ENCODE measurements at regions not wholly inside any gene's neighbourhood (a gene's known extent, or its start where the extent isn't known, plus 50 kb on each side); places are given as distances from the start of the nearest gene placed in this dataset.
"Not testable (repeated sequence)": the region's sequence is repeated elsewhere in the genome, so short reads cannot be mapped to it uniquely, and the experiment has no call there.

- not testable (repeated sequence) for H2BK15ac ChIP-seq (ENCODE audit: low read depth, low read length); H4K91ac ChIP-seq (ENCODE audit: insufficient read length, low read depth, low read length); H3T11ph ChIP-seq (ENCODE audit: low read length)
Measured at GRCh38 chr14:19163891-19164290, 196.7 kb downstream of the POTEM start.

GRCh38 chr14:19164426-19164825, 197.2 kb downstream of the POTEM start:
- not testable (repeated sequence) for H3K27me3 Mint-ChIP-seq (ENCODE audit: low read depth); H2BK120ac ChIP-seq (ENCODE audit: low read depth, low read length, poor library complexity, severe bottlenecking); H3K4me1 ChIP-seq (ENCODE audit: insufficient read depth, low read length); H3K56ac ChIP-seq (ENCODE audit: insufficient read length, low read depth, low read length); H3K79me1 ChIP-seq (ENCODE audit: insufficient read depth, low read depth, low read length, poor library complexity, severe bottlenecking); DNase-seq; H4K20me1 ChIP-seq (ENCODE audit: control insufficient read depth, insufficient read depth, insufficient read length); H2BK12ac ChIP-seq (ENCODE audit: insufficient read length, low read depth, low read length); H3K18ac ChIP-seq (ENCODE audit: insufficient read length, low read depth, low read length); H4K8ac ChIP-seq (replicated peaks; ENCODE audit: insufficient read length, low read depth, low read length); H4K5ac ChIP-seq (ENCODE audit: insufficient read length, low read depth, low read length); H3K27ac Mint-ChIP-seq; H2AK5ac ChIP-seq (ENCODE audit: insufficient read length, low read length); H2BK5ac ChIP-seq (ENCODE audit: insufficient read length, low read length); H3K14ac ChIP-seq (ENCODE audit: insufficient read depth, low read length); H3K4me2 ChIP-seq (ENCODE audit: insufficient read depth, insufficient read length, low read length); H3K23ac ChIP-seq (ENCODE audit: insufficient read length, low read depth, low read length); H3K4ac ChIP-seq (ENCODE audit: low read depth, low read length); H3K27ac ChIP-seq (ENCODE audit: insufficient read length, low read depth, low read length); H3K23me2 ChIP-seq (ENCODE audit: insufficient read length, low read depth, low read length, poor library complexity, severe bottlenecking); H3T11ph ChIP-seq (ENCODE audit: low read length); H2AFZ ChIP-seq (ENCODE audit: low read length); H3K4me1 Mint-ChIP-seq; H3K79me2 ChIP-seq (ENCODE audit: insufficient read depth, low read length); H3K4me3 Mint-ChIP-seq; H4K91ac ChIP-seq (ENCODE audit: insufficient read length, low read depth, low read length); H3K27me3 ChIP-seq (ENCODE audit: insufficient read depth, low read length); H2BK20ac ChIP-seq (ENCODE audit: low read depth, low read length, poor library complexity, severe bottlenecking); H2BK15ac ChIP-seq (ENCODE audit: low read depth, low read length); H3K9ac ChIP-seq (ENCODE audit: extremely low read depth, insufficient read length, low read length)
- H3K9me3 ChIP-seq (ENCODE audit: control insufficient read depth, low read depth, low read length), result peaks cover 42% of the 10 kb centered on the region
- no CpG with 5 or more reads among the region's 1 CpG for WGBS (ENCODE audit: extremely low coverage, insufficient read length, low lambda C conversion rate)
- H3K9me3 Mint-ChIP-seq, result peaks cover 48 to 51% of the 10 kb centered on the region in 2 experiments
- H3K36me3 Mint-ChIP-seq (ENCODE audit: insufficient read depth in 1 of 3, low read depth in 3 of 3), result peaks cover 0 to 16% (median 8%) of the 10 kb centered on the region in 3 experiments; a peak in 5 of 7 replicates

More at GRCh38 chr14:19163891-19164290, 196.7 kb downstream of the POTEM start:
- H3K4me1 Mint-ChIP-seq; H3K79me1 ChIP-seq (ENCODE audit: insufficient read depth, low read depth, low read length, poor library complexity, severe bottlenecking); H4K8ac ChIP-seq (replicated peaks; ENCODE audit: insufficient read length, low read depth, low read length); H3K9ac ChIP-seq (ENCODE audit: extremely low read depth, insufficient read length, low read length); H3K4me2 ChIP-seq (ENCODE audit: insufficient read depth, insufficient read length, low read length); H2BK120ac ChIP-seq (ENCODE audit: low read depth, low read length, poor library complexity, severe bottlenecking); H3K4ac ChIP-seq (ENCODE audit: low read depth, low read length); H3K14ac ChIP-seq (ENCODE audit: insufficient read depth, low read length); H3K4me3 Mint-ChIP-seq; H4K20me1 ChIP-seq (ENCODE audit: control insufficient read depth, insufficient read depth, insufficient read length); H3K23ac ChIP-seq (ENCODE audit: insufficient read length, low read depth, low read length); H3K79me2 ChIP-seq (ENCODE audit: insufficient read depth, low read length); DNase-seq; H3K27me3 Mint-ChIP-seq (ENCODE audit: low read depth); H3K23me2 ChIP-seq (ENCODE audit: insufficient read length, low read depth, low read length, poor library complexity, severe bottlenecking); H3K56ac ChIP-seq (ENCODE audit: insufficient read length, low read depth, low read length); H2BK20ac ChIP-seq (ENCODE audit: low read depth, low read length, poor library complexity, severe bottlenecking); H2AK5ac ChIP-seq (ENCODE audit: insufficient read length, low read length); H3K27ac ChIP-seq (ENCODE audit: insufficient read length, low read depth, low read length); H2BK12ac ChIP-seq (ENCODE audit: insufficient read length, low read depth, low read length); H3K27me3 ChIP-seq (ENCODE audit: insufficient read depth, low read length); H3K18ac ChIP-seq (ENCODE audit: insufficient read length, low read depth, low read length); H3K4me1 ChIP-seq (ENCODE audit: insufficient read depth, low read length); H2AFZ ChIP-seq (ENCODE audit: low read length); H3K27ac Mint-ChIP-seq; H4K5ac ChIP-seq (ENCODE audit: insufficient read length, low read depth, low read length); H2BK5ac ChIP-seq (ENCODE audit: insufficient read length, low read length): not testable (repeated sequence)
- Mint-ChIP-seq H3K36me3 (ENCODE audit: insufficient read depth in 1 of 3, low read depth in 3 of 3) (peaks cover 0 to 16% (median 8%) of the 10 kb centered on the region in 3 experiments; a peak in 5 of 7 replicates), H3K9me3 (peaks cover 43 to 46% of the 10 kb centered on the region in 2 experiments)
- H3K9me3 ChIP-seq (ENCODE audit: control insufficient read depth, low read depth, low read length), result peaks cover 40% of the 10 kb centered on the region
- no CpG with 5 or more reads among the region's 2 CpGs for WGBS (ENCODE audit: extremely low coverage, insufficient read length, low lambda C conversion rate)

All from H9 (cell line).